GM19438 (cell line): ENCODE measurements at regions not wholly inside any gene's neighbourhood (a gene's known extent, or its start where the extent isn't known, plus 50 kb on each side); places are given as distances from the start of the nearest gene placed in this dataset.
"Not testable (repeated sequence)": the region's sequence is repeated elsewhere in the genome, so short reads cannot be mapped to it uniquely, and the experiment has no call there.

ENCODE experiments used
- ATAC-seq: cut with Tn5 transposase; IDR thresholded peaks from one replicate; pipeline ENCODE4 v1.9.1; 2021; ENCODE audit warnings: low read depth; ENCODE audit not compliant: unreplicated experiment

DNA sequence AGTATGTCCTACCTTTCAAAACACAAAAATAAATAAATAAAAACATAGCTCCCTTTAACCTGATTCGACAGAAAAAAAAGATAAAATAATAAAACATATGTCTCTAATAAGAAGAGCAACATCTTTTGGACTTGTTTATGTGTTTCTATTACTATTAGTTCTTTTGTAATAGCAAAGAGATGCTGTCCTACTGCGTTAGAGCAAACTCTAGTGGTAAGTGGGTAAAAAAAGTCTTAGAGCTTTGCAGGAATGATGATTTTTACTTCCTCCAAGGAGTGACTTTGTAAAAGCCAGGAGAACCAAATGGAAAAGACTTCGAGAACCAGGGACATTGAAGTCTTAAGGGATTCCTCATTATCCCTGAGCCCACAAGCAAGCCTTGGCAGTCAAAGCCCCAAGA, 450.1 kb downstream of the METTL4 start:
- no peak for ATAC-seq

DNA sequence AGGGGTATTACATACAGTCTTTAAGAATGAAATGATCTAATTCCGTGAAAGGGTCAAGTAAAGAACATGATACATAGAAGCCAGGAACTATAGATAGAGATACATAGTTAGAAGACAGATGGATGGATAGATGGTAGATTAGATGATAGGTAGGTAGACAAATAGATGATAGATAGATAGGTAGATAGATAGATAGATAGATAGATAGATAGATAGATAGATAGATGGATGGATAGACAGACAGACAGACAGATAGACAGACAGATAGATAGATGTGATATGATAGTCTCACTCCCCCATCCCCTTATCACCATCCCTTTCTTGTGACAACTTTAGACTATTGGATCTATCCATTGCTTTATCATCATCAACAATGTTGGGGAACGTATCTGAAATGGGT, 448.2 kb downstream of the METTL4 start:
- no peak for ATAC-seq

DNA sequence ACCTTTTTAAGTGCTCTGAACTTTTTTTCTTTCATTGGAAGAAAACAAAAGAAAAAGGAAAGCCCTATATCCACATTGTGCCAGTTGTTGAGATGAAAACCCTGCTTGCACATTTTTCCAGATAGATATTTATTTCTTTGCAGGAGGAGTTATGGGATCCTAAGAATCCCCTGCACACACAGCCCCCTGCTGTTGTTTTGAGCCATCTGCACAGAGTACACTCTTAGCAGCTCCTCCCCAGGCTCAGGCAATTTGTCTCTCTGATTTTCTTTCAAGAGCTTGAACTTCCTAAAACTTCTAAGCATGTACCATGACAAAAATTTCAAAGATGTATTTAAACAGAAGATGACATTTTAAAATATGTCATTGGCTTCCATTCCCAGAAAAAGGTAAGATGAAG, 436.9 kb downstream of the METTL4 start:
- ATAC-seq, result no peak

DNA sequence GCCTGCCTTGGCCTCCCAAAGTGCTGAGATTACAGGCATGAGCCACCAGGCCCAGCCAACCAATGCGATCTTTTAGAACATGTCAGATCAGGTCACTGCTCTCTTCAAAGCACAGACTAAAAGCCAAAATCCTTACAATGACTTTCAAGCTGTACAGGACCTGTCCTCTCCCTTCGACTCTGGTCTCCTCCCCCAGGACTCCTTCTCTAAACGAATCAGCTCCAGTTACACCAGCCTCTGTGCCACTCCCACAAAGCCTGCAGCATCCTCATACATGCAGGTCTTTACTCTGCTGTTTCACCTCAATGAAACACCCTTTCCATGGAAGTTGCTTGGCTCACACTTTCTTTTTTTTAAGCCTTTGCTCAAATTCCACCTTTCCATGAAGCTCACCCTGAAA, 436.0 kb downstream of the METTL4 start:
- no peak for ATAC-seq

DNA sequence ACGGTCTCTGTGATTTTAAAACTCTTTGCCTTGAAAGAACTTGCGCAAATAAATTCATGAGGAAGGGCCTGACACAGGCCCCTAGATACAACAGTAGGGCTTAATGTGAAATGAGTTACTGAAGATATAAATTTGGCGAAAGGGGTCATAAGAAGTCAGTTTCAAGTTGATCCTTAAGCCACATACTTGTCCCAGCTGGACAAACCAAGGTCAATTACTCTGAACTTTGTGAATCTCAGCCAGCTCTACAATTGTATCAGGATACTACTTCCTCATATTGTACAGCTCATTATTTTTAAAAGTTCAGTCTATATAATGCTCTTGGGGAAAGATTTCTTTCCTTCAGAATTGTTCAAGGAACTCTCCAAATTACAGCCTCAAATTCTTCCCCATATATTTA, 432.8 kb downstream of the METTL4 start:
- ATAC-seq, result no peak

DNA sequence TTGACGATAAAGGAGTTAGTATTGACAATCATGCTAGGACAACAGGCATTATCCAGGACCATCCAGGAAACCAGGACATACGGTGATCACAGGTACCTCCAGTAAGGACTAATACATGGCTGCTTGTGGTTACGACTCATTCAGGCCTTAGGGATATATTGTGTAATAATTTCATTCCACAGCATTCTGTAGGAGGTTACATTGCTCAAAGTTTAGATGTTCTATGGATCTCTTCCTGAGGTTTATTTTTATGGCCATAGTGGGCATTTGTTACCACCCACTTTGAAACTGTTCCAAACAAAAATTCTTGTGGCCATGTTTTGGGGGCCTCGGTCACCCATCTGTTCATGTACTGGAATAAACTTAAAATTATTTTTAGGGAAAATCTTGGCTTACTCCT, 431.6 kb downstream of the METTL4 start:
- no peak for ATAC-seq

DNA sequence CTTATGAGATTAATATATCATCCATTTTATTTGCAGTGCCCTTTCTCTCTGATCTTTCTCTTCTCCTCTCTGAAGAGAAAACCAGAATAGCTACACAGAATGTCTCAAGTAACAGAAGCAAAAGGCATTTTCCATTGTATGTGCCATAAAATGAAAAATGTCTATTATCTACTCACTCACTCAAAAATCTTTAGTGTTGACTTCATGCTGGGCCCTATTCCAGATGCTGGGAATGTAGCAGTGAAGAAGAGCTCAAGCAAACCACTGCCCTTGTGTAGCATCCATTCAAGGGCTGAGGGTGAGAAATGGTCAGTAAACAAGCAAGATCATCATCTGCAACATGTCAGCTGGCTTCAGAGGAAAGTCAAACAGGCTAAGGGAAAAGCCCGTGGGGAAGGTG, 427.7 kb downstream of the METTL4 start:
- ATAC-seq, result no peak

DNA sequence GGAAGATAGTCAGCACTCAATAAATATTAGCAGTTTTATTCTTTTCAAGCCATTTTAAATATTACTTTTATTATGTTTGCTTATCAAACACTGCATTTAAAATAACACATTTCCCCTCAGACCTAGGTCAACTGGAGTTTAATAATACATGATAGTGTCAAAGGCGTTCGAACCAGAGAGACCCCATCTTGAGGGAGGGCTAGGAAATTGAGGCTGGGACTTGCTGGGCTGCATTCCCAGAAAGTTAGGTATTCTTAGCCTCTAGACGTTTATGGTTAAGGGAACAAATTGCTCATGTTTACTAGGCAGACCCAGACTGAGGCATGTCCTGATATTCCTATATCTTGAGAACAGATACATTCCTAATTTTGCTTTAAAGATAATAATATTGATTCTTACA, 426.5 kb downstream of the METTL4 start:
- no peak for ATAC-seq

DNA sequence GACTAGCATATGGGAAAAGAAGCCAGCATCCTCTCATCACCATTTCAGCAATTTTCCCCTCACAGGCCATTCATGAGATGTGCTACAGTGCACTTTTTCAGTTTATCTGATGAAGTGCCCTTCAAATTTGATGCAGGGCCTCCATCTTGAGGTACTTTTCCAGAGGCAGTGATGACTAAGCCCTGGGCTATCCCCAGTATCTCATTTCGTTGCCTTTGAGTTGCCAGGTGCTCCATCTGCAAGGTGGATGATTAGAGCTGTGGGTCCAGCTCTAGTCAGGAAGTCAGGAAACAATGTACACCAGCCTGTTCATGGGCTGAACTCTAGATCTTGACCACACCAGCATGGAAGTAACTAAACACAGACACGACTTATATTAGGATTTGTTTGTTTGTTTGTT, 425.2 kb downstream of the METTL4 start:
- no peak for ATAC-seq

DNA sequence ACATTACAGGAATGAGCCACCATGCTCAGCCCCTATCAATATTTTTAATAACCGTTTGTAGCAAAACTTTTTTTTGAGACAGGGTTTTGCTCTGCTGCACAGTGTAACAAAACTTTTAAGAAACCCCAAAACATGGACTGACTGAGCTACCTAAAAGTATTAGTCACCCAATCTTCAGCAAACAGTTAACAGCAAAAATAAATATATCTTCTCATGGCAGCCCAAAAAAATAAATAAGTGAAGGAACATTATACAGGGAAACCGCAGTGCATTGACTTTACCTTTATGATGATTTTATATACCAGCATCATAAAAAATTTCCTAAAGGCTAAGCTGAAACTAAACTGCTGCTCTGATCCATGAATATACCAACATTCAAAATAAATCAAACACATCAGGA, 424.6 kb downstream of the METTL4 start:
- ATAC-seq, result no peak

DNA sequence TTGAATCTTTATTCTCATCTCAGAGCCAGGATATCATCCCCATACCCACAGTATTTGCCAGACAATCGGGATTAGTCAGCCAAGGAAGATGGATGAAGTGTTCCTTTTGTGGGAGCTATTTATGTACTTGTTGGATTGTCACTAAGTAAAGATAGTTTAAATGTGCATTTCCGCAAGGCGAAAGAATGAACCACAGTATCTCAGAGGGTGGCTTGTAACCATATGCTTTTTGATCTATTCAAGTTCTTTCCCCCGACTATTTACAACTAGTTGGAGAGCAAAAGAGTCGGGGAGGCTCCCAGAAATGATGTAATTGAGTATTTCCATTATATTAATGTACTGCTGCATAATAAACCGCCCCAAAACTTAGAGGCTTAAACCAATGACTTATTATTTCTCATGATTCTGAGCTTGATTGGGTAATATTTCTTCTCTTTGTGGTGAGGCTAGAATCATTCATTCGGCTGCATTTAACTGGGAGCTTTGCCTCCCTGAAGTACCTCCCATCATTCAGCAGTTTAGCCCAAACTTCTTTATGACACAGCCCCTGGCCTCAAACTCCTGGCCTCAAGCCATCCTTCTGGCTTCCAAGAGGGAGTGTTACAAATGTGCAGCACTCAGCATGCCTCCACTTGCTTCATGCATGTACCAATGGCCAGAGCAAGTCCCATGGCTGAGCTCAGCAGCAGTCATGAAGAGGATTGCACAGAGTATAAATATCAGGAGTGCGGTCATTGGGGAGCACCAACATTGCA, 423.7 kb downstream of the METTL4 start:
- ATAC-seq, result no peak

DNA sequence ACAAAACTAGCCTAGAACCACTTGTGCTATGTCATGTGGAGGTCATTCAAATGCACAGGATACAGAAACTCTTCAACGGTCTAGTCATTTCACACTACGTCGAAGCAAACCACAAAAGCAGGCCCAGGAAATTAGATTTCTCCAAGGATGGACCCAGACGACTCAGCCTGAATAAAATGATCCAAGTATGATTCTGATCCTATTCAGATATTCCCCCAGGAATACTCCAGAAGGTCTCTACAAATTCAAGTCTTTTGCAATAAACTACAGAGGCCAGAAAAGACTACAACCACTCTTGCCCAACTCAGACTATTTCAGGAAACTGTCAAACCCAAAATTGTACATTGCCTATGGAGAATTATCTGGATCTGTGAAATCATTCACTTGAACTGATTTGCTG, 422.5 kb downstream of the METTL4 start:
- no peak for ATAC-seq

DNA sequence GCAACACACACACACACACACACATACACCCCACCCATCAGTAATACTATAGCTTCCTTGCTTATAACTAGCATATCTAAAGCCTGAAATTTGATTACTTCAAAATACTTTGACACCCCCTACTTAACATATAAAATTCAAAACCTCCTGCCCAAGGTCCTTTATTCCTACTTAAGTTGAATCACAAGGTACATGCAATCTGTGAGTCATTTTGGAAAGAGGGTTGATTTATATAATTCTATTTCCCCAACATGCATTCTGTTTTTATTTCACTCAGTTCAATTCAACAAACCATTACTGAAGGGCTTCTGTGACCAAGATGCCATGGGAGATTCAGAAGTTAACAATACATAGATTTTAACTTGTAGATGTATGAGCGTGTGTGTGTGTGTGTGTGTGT, 420.7 kb downstream of the METTL4 start:
- ATAC-seq, result no peak

DNA sequence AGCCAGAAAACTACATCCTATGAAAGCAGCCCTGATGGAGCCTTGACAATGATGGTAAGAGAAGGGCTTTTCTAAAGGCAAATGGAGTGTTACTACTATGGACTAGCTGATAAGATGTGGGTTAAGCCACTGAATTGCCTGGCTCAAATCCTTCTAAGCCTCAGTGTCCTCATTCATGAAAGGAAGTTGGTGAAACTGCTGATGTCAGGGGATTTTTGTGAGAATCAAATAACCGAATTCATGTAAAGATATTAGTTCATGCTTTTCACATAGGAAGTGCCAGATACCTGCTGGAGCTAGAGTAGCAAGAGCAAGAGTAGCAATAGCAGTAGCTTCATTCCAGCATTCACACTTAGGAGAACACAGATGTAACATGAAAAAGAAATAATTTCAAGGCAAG, 417.0 kb downstream of the METTL4 start:
- no peak for ATAC-seq

DNA sequence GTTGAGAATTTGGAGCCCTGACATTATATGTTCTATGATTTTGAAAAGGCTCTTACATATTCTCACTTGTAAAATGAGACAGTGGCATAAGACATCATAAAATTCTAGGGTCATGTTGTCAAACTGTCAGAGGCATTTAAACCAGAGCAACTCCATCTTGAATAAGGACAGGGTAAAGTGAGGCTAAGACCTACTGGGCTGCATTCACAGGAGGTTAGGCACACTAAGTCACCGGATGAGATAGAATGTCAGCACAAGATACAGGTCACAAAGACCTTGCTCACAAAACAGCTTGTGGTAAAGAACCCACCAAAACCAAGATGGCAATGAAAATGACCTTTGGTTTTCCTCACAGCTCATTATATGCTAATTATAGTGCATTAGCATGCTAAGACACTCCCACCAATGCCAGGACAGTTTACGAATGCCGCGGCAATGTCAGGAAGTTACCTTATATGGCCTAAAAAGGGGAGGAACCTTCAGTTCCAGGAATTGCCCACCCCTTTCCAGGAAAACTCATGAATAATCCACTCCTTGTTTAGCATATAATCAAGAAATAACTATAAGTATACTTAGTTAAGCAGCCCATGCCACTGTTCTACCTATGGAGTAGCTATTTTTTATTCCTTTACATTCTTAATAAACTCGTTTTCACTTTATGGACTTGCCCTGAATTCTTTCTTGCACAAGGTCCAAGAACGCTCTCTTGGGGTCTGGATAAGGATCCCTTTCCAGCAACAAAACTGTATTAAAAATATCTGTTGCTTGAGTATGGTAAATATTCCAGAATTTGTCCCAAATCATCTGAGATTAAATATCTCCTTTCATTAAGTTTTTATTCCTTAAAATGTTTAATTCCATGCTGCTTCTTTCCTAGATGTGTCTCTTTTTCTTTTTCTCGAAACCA, 406.4 kb downstream of the METTL4 start:
- no peak for ATAC-seq

DNA sequence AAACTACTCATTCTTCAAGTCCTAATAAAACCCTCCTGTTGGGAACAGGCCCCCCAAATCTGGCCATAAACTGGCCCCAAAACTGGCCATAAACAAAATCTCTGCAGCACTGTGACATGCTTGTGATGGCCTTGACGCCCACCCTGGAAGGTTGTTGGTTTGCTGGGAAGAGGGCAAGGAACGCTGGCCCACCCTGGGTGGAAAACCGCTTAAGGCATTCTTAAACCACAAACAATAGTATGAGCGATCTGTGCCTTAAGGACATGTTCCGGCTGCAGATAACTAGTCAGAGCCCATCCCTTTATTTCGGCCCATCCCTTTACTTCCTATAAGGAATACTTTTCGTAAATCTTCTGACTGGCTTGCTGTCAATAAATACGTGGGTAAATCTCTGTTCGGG, 404.4 kb downstream of the METTL4 start:
- ATAC-seq, result not testable (repeated sequence)

DNA sequence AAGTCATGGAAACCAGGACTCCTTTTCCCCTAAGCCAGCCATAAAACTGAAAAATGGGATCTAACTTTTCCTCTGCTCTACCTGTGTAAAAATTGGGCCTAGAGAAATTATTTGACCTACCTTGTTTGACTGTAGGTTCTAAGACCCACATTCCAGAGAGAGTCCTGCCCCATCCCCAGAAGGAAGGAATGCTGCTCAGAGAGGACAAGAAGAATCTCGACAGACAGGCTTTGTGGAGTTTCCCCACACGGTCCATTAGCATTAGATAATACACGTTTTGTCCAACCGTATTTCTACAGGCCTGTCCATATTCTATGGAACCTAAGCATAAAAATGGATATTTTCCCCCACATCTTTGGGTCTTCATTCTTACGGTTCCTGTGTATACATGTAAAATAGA, 403.3 kb downstream of the METTL4 start:
- ATAC-seq, result no peak

DNA sequence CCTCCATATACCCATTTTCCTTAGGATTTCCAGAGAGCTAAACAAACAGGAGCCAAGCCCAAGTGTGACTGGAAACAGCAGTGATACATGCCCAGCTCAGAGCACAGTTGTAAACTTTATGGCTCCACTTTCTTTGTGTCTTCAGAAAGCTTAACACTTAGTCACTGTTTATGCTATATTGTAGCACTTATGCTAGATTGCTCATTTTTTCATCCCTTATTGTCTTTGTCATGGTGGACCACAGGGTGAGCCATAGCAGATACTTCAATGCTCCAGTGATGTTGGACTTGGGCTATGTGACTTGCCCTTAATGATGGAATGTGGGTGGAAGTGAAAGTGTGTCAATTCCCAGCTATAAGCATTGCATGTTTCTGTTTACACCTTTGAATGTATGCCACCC, 401.6 kb downstream of the METTL4 start:
- no peak for ATAC-seq

DNA sequence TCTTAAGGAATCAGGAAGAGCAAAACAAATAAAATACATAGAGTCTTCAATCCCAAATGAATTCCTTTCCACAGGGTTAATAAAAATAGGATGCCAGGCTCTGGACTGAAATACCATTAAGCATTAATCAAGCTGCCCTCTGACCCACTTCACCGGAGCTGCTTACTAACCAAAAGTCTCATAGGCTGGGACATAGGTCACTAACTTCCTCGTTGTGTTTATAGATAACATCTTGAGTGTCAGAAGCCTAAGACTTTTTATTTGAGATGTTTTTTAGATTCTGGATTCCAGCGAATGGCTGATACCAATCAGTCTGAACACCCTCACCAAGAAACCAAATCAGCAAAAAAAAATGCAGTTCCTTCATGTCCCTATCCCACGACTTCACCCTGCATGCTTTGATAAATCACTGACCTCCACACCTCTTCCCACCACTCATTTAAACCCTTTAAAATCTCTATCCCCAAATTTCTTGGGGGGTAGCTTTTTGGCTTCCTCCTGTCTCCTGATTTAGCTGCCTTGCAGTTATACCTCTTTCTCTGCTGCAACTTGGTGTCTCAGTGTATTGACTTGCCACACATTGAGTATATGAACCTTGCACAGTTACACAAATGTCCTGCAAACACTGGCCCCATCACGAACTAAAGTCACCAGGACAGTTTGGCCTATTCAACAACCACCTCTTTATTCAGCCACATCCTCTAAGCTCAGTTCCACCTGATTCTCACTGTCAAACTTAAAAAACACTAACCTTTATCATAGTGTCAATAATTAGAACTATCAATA, 399.3 kb downstream of the METTL4 start:
- no peak for ATAC-seq

DNA sequence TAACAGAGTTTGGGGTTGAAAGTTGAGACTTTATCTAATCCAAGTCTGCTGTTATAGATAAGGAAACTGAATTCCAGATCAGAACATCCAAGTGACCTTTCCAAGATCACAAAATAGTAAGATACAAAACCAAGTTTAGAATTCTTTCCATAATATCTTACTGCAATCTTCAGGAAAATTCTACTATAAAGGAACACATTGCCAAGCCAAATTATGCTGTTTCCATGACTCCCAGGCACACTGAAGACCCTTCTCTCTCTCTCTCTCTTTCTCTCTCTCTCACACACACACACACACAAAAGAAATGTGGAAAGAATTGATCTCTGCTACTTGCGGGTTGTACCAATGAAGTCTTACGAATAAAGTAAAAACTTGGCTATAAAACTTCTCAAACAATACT, 398.4 kb downstream of the METTL4 start:
- no peak for ATAC-seq

DNA sequence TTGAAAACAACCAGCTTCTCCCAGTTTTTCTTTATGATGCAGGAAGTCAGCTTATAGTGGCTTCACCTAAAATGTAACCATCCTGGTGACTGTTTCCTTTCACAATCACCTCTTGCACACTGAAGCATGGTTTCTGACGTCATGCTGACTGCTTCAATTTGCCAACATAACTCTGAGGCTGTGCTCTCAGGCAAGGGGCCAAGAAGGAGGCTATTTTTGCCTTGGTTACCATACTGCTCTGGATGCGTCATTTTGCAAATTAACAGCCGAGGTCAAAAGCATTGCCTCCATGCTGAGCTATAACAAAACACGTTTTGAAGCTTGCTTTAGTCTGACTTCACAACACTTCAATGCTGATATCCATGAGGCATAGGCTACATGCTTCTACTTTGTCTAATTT, 397.8 kb downstream of the METTL4 start:
- ATAC-seq, result no peak
